Thyroid gland (tissue), 4 donors: ENCODE measurements at regions not wholly inside any gene's neighbourhood (a gene's known extent, or its start where the extent isn't known, plus 50 kb on each side); places are given as distances from the start of the nearest gene placed in this dataset.

ENCODE experiments used
- DNase-seq, 2 donors: peaks; one replicate each; pipeline ENCODE4 v3.0.0-alpha.2; 2019
- H3K27ac ChIP-seq, 3 donors: fragments of 200-600 bp; sonication (generic); 1 replicate in 2 of 3; 2 replicates in 1 of 3; pipeline ENCODE4 v1.5.1; 2016 to 2019; ENCODE audit warnings: mild to moderate bottlenecking in 1 of 3, moderate library complexity in 1 of 3
- H3K27me3 ChIP-seq: fragments of 200-600 bp; sonication (generic); one replicate; pipeline ENCODE4 v1.5.1; 2019
- H3K36me3 ChIP-seq, 2 donors: fragments of 200-600 bp; sonication (generic); one replicate each; pipeline ENCODE4 v1.5.1; 2016 to 2019
- H3K4me1 ChIP-seq, 2 donors: fragments of 200-600 bp; sonication (generic); one replicate each; pipeline ENCODE4 v1.5.1; 2017 to 2019
- H3K4me3 ChIP-seq, 3 donors: fragments of 200-600 bp; sonication (generic); replicated peaks in 1 of 3; 1 replicate in 2 of 3; 2 replicates in 1 of 3; pipeline ENCODE4 v1.5.1; 2016; ENCODE audit warnings: mild to moderate bottlenecking in 1 of 3
- H3K9me3 ChIP-seq: fragments of 200-600 bp; sonication (generic); one replicate; pipeline ENCODE4 v1.5.1; 2017
- CTCF ChIP-seq, 6 experiments: fragments of 200-600 bp in 3 of 6; fragments of 450-650 bp in 3 of 6; sonication (generic) in 3 of 6; IDR thresholded peaks; one replicate each; pipeline ENCODE4 v1.5.1; 2016 to 2019; ENCODE audit warnings: antibody characterized with exemption in 6 of 6, mild to moderate bottlenecking in 2 of 6, inconsistent platforms in 1 of 6, moderate library complexity in 1 of 6
- POLR2A ChIP-seq, 2 donors: fragments of 450-650 bp; IDR thresholded peaks; one replicate each; pipeline ENCODE4 v1.6.1; 2017; ENCODE audit warnings: antibody characterized with exemption in 2 of 2, mild to moderate bottlenecking in 2 of 2, moderate library complexity in 1 of 2
- WGBS, 2 donors: methylation state at CpG; one replicate each; pipeline ENCODE4 v1.1.5; 2017; 5-methylcytosine and 5-hydroxymethylcytosine counted together
- intact Hi-C: fragments of 100-400 bp; cut with DNase I; formaldehyde crosslinking; loops from one replicate; pipeline ENCODE4 v1.15.1; 2023

GRCh38 chr1:83512373-83513193 is 486.3 kb downstream of the TTLL7 start:
- peaks cover 23 to 40% of the 10 kb centered on the region in 2 donors for H3K4me1 ChIP-seq
- WGBS, 2 donors: 86 to 92% methylated on average over 2 of the region's 2 CpGs
- no peaks in the 10 kb centered on the region for H3K36me3 ChIP-seq
- H3K4me3 ChIP-seq: no peak overlapping the region
- no peaks in the 10 kb centered on the region for H3K27me3 ChIP-seq
- H3K9me3 ChIP-seq: no peaks in the 10 kb centered on the region
- H3K27ac ChIP-seq: no peak overlapping the region
- intact Hi-C loops: no loop called here
- DNase-seq: no peak
- TF ChIP-seq CTCF (IDR thresholded peaks at IDR 0.05) (no peak), POLR2A (IDR thresholded peaks at IDR 0.05) (no peak)

DNA sequence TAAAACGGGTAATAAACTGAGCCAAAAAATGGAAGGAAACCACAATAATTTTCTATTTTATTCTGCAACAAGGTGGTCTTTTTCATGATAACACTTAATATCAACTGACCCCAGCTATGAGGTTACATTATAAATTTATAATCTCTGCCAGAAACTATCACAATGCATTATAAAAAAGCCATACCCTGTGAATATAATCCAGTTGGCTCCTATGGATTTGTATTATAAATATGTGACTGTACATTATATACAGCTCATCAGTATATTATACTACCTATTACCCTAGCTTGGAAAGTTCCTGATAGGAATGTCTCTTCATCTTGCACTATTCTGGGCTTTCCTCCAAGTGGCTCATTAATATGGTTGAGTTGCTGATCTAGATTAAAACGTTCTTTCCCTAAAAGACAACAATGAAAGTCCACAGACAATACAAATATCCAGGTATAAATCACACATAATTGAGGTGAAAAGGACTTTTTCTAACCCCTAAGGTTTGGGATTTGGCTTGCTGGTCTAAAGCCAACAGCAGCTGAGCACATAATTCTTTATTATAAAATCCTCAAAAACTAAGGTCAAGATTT is 487.7 kb downstream of the TTLL7 start:
- Histone ChIP-seq H3K27me3 (no peaks in the 10 kb centered on the region), H3K4me3 (no peak overlapping the region), H3K36me3 (no peaks in the 10 kb centered on the region), H3K4me1 (peaks cover 23 to 41% of the 10 kb centered on the region in 2 donors), H3K27ac (peak overlapping the region in 2 of 3 donors; percentile 14 to 49), H3K9me3 (no peaks in the 10 kb centered on the region)
- intact Hi-C loops: no loop called here
- 48 to 50% methylated on average over 2 of the region's 2 CpGs for WGBS, 2 donors
- TF ChIP-seq CTCF (IDR thresholded peaks at IDR 0.05): no peak
- TF ChIP-seq POLR2A (IDR thresholded peaks at IDR 0.05): no peak
- no peak for DNase-seq

GRCh38 chr1:83509301-83509781 is 489.6 kb downstream of the TTLL7 start:
- intact Hi-C loops: no loop called here
- H3K27ac ChIP-seq: peak overlapping the region; percentile 31 to 81 (median 71)
- 48 to 56% methylated on average over 2 of the region's 2 CpGs for WGBS, 2 donors
- H3K9me3 ChIP-seq: no peaks in the 10 kb centered on the region
- DNase-seq: no peak
- H3K36me3 ChIP-seq: no peaks in the 10 kb centered on the region
- no peak overlapping the region for H3K4me3 ChIP-seq
- peaks cover 23 to 41% of the 10 kb centered on the region in 2 donors for H3K4me1 ChIP-seq
- no peaks in the 10 kb centered on the region for H3K27me3 ChIP-seq
- TF ChIP-seq CTCF (IDR thresholded peaks at IDR 0.05): no peak
- no peak for TF ChIP-seq POLR2A (IDR thresholded peaks at IDR 0.05)

DNA sequence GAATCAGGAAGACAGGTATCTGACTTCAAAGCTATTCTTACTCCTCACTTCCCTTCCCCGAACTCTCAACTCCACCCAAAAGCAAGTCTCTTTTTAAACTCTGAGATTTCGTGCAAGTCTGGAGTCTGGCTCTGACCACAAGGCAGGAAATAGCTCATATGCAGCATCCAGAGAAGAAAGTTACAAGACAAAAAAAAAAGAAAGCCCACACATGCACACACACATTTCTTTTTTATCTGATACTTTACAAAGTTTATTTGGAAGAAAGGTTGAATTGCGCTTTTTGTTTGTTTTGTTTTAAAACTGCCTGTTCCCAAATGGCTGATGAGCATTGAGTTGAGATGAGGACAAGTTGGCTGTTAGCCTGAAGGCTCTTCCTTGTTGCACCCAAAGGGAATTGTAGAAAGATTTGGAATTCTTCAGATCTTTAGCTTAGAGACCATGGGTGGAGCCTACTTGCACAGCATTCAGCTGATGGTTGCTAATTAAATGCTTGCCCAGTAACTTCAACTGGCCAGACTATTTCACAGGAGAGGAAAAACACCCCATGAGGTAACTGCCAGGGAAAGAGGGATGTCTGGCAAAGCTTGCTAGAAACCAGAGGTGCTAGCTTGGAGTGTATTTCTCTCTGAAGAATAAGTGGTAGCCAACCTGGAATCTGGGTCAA is 490.3 kb downstream of the TTLL7 start:
- H3K36me3 ChIP-seq: no peaks in the 10 kb centered on the region
- no peaks in the 10 kb centered on the region for H3K27me3 ChIP-seq
- H3K9me3 ChIP-seq: no peaks in the 10 kb centered on the region
- TF ChIP-seq CTCF (IDR thresholded peaks at IDR 0.05) (no peak), POLR2A (IDR thresholded peaks at IDR 0.05) (no peak)
- H3K4me1 ChIP-seq: peaks cover 23 to 41% of the 10 kb centered on the region in 2 donors
- H3K27ac ChIP-seq: peak overlapping the region; percentile 47 to 81 (median 71)
- H3K4me3 ChIP-seq: no peak overlapping the region
- WGBS, 2 donors: 11 to 16% methylated on average over 3 of the region's 3 CpGs
- intact Hi-C loops: no loop called here
- DNase-seq: peak; percentile 38 to 53
